ENCODE measurements at regions not wholly inside any gene's neighbourhood (a gene's known extent, or its start where the extent isn't known, plus 50 kb on each side); places are given as distances from the start of the nearest gene placed in this dataset.

DNA sequence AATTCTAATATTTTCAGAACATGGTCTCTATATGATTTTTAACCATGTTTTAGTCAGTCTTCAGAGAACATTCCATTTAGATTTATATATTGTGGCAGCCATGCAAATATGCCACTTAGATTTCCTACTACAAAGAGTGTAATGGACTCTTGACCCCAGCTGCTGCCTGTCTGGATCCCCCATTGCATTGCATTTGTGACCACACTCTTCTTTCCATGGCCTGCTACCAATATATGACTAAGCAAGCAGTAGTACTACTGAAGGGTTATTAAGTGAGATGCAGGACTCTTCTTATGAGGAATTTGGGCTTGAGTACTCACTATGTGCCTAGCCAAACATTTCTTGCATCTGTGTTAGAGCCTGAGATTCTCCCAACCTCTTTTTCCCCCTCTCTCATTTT, 306.8 kb downstream of the PDHA2 start:
- no peak for TF ChIP-seq SPI1 (IDR thresholded peaks at IDR 0.05; ENCODE audit: borderline replicate concordance, low read depth)
- TF ChIP-seq, protein P1, sequence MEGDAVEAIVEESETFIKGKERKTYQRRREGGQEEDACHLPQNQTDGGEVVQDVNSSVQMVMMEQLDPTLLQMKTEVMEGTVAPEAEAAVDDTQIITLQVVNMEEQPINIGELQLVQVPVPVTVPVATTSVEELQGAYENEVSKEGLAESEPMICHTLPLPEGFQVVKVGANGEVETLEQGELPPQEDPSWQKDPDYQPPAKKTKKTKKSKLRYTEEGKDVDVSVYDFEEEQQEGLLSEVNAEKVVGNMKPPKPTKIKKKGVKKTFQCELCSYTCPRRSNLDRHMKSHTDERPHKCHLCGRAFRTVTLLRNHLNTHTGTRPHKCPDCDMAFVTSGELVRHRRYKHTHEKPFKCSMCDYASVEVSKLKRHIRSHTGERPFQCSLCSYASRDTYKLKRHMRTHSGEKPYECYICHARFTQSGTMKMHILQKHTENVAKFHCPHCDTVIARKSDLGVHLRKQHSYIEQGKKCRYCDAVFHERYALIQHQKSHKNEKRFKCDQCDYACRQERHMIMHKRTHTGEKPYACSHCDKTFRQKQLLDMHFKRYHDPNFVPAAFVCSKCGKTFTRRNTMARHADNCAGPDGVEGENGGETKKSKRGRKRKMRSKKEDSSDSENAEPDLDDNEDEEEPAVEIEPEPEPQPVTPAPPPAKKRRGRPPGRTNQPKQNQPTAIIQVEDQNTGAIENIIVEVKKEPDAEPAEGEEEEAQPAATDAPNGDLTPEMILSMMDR (IDR thresholded peaks at IDR 0.05; ENCODE audit: insufficient read depth, low read length), result no peak
- Histone ChIP-seq H3K4me3 (replicated peaks; ENCODE audit: insufficient read depth, low read length) (no peak overlapping the region), H3K27me3 (ENCODE audit: insufficient read depth, poor library complexity, severe bottlenecking) (no peaks in the 10 kb centered on the region), H3K27ac (replicated peaks) (no peak overlapping the region)
- DNase-seq (ENCODE audit: low read depth in 1 of 2, low spot score in 1 of 2), result no peak

DNA sequence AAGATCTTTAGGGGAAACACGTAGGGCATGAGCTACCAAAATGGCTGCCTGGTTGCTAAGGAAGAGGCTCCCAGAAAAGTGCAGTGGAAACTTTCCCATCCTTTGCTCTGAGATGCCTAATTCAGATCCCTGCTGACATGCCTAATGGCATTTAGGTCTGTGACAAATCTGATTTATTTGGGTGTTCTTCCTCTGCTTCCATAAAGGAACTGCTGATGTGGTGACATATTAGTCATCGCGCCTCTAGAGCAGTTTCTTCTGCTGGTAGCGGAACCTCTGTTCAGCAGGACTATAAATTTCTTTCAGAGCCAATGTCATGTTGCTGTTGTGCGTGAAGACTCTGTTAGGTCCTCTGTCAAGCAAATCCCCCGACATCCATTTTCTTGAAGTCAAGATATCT, 310.0 kb downstream of the PDHA2 start:
- DNase-seq (ENCODE audit: low read depth in 1 of 2, low spot score in 1 of 2), result no peak
- TF ChIP-seq, protein P1 (IDR thresholded peaks at IDR 0.05; ENCODE audit: insufficient read depth, low read length), result no peak
- TF ChIP-seq GABPA (IDR thresholded peaks at IDR 0.05; ENCODE audit: low read depth) (no peak), SPI1 (IDR thresholded peaks at IDR 0.05; ENCODE audit: borderline replicate concordance, low read depth) (no peak), POLR2AphosphoS5 (IDR thresholded peaks at IDR 0.05; ENCODE audit: low read depth) (no peak)
- TF ChIP-seq, protein P2, sequence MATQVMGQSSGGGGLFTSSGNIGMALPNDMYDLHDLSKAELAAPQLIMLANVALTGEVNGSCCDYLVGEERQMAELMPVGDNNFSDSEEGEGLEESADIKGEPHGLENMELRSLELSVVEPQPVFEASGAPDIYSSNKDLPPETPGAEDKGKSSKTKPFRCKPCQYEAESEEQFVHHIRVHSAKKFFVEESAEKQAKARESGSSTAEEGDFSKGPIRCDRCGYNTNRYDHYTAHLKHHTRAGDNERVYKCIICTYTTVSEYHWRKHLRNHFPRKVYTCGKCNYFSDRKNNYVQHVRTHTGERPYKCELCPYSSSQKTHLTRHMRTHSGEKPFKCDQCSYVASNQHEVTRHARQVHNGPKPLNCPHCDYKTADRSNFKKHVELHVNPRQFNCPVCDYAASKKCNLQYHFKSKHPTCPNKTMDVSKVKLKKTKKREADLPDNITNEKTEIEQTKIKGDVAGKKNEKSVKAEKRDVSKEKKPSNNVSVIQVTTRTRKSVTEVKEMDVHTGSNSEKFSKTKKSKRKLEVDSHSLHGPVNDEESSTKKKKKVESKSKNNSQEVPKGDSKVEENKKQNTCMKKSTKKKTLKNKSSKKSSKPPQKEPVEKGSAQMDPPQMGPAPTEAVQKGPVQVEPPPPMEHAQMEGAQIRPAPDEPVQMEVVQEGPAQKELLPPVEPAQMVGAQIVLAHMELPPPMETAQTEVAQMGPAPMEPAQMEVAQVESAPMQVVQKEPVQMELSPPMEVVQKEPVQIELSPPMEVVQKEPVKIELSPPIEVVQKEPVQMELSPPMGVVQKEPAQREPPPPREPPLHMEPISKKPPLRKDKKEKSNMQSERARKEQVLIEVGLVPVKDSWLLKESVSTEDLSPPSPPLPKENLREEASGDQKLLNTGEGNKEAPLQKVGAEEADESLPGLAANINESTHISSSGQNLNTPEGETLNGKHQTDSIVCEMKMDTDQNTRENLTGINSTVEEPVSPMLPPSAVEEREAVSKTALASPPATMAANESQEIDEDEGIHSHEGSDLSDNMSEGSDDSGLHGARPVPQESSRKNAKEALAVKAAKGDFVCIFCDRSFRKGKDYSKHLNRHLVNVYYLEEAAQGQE (IDR thresholded peaks at IDR 0.05; ENCODE audit: insufficient replicate concordance, low read depth), result no peak
- no peak overlapping the region for H3K27ac ChIP-seq (replicated peaks)
- H3K4me3 ChIP-seq (replicated peaks; ENCODE audit: insufficient read depth, low read length), result no peak overlapping the region
- no peaks in the 10 kb centered on the region for H3K27me3 ChIP-seq (ENCODE audit: insufficient read depth, poor library complexity, severe bottlenecking)

DNA sequence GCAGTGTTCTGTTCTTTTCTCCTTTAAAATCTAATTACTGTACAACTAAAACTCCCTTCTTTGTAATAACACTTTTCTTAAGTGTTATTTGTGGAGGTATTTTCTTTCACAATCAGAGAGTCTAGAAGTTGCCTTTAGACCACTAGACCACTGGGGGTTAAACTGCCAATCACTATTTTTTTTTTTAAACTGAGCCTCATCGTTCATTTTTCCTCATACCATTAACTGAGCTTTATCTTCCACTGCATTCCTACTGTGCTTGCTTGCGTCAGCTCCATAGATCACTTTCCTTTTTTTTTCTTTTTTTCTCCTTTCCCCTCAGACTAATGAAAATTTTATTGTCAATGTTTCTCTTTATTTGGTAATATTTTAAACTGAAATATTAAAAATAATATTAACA, 310.6 kb downstream of the PDHA2 start:
- Histone ChIP-seq H3K27me3 (ENCODE audit: insufficient read depth, poor library complexity, severe bottlenecking) (no peaks in the 10 kb centered on the region), H3K27ac (replicated peaks) (no peak overlapping the region), H3K4me3 (replicated peaks; ENCODE audit: insufficient read depth, low read length) (no peak overlapping the region)
- no peak for TF ChIP-seq SPI1 (IDR thresholded peaks at IDR 0.05; ENCODE audit: borderline replicate concordance, low read depth)
- TF ChIP-seq, protein P2 (IDR thresholded peaks at IDR 0.05; ENCODE audit: insufficient replicate concordance, low read depth), result no peak
- no peak for TF ChIP-seq GABPA (IDR thresholded peaks at IDR 0.05; ENCODE audit: low read depth)
- TF ChIP-seq, protein P1 (IDR thresholded peaks at IDR 0.05; ENCODE audit: insufficient read depth, low read length), result no peak
- no peak for TF ChIP-seq POLR2AphosphoS5 (IDR thresholded peaks at IDR 0.05; ENCODE audit: low read depth)
- DNase-seq (ENCODE audit: low read depth in 1 of 2, low spot score in 1 of 2), result no peak

DNA sequence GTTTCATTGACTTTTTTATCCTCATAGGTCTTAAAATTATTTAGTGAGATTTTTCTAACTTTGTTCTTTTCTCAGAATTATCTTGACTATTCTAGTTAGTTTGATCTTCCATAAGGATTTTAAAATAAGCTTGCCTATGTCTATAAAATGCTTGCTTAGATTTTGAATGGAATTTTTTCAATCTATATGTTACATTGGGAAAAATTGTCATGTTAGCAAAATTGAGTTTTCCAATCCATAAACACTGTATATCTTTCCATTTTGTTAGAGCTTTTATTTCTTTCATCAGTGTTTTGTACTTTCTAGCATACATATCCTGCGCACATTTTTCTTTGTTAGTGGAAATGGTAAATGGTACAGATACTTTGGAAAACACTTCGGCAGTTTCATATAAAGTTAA, 312.9 kb downstream of the PDHA2 start:
- no peak for TF ChIP-seq POLR2AphosphoS5 (IDR thresholded peaks at IDR 0.05; ENCODE audit: low read depth)
- TF ChIP-seq, protein P1 (IDR thresholded peaks at IDR 0.05; ENCODE audit: insufficient read depth, low read length), result no peak
- no peak for TF ChIP-seq SPI1 (IDR thresholded peaks at IDR 0.05; ENCODE audit: borderline replicate concordance, low read depth)
- TF ChIP-seq, protein P2 (IDR thresholded peaks at IDR 0.05; ENCODE audit: insufficient replicate concordance, low read depth), result no peak
- TF ChIP-seq GABPA (IDR thresholded peaks at IDR 0.05; ENCODE audit: low read depth), result no peak
- no peak for DNase-seq (ENCODE audit: low read depth in 1 of 2, low spot score in 1 of 2)
- Histone ChIP-seq H3K4me3 (replicated peaks; ENCODE audit: insufficient read depth, low read length) (no peak overlapping the region), H3K27me3 (ENCODE audit: insufficient read depth, poor library complexity, severe bottlenecking) (no peaks in the 10 kb centered on the region), H3K27ac (replicated peaks) (no peak overlapping the region)

Measured in HL-60 (cell line).